OCI-LY7 (cell line): ENCODE measurements at regions not wholly inside any gene's neighbourhood (a gene's known extent, or its start where the extent isn't known, plus 50 kb on each side); places are given as distances from the start of the nearest gene placed in this dataset.

Experiments
- CTCF ChIP-seq: fragments of 200-600 bp; sonication (generic); conservative IDR thresholded peaks from 2 replicates; pipeline ENCODE4 v1.5.1; 2014; ENCODE audit warnings: mild to moderate bottlenecking, antibody characterized with exemption, low read length, moderate library complexity, mixed read lengths
- EZH2phosphoT487 ChIP-seq: fragments of 200-600 bp; sonication (generic); IDR thresholded peaks from 2 replicates; pipeline ENCODE4 v1.6.1; 2018; ENCODE audit warnings: low read depth, borderline replicate concordance, mild to moderate bottlenecking, mixed run types, antibody characterized with exemption, low read length, moderate library complexity, mixed read lengths

DNA sequence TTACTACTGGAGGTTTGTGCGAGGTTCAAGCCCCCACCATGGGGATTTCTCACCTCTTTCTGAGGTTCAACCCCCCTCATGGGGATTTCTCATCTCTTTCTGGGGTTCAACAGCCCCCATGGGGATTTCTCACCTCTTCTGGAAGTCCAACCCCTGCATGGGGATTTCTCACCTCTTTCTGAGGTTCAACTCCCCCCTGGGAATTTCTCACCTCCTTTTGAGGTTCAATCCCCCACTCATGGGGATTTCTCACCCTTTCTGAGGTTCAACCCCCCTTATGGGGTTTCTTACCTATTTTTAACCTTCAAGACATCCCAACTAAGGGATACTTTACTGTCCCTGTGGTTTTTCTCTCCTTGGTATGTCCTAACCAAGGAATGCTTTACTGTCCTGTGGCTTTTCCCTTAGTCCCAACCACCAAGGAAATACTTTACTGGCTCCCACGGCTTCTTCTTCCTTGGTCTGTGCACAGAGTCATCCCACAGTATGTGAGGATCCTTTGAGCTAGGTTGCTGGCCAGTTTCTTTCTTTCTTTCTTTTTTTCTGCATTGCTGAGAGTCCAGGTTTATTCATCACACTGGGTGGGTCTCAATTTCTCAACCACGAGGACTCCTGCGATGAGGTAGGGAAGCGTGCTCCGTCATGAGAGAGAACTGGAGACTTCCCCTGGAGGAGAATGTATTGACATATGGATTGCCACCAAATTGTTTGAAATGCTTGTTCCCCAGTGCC is 2140.2 kb downstream of the TP53TG3F start:
- no peak for TF ChIP-seq CTCF
- no peak for TF ChIP-seq EZH2phosphoT487
